Calu3 (cell line): ENCODE measurements at regions not wholly inside any gene's neighbourhood (a gene's known extent, or its start where the extent isn't known, plus 50 kb on each side); places are given as distances from the start of the nearest gene placed in this dataset.
A peak's percentile ranks its signal among the peaks of the same experiment; 100 is the strongest.

Source experiments
- BruUV-seq: library from RNA; stranded (reverse); fragments of 400-500 nt; replicated peaks from 2 replicates; lab custom pipeline; 2021; lab: Mats Ljungman, UMichigan
- CTCF ChIA-PET: fragments of 300-600 bp; sonication (Branson Sonifier 250); formaldehyde crosslinking; loops from one replicate; lab custom pipeline; 2022; ENCODE audit warnings: antibody characterized with exemption; lab: Charles Lee
- DNase-seq: peaks from one replicate; pipeline ENCODE4 v3.0.0; 2022
- H3K27ac Mint-ChIP-seq: one replicate; pipeline ENCODE4 v1.8.0; 2022; ENCODE audit warnings: mixed read lengths; ENCODE audit not compliant: unreplicated experiment
- H3K27me3 Mint-ChIP-seq: one replicate; pipeline ENCODE4 v1.8.0; 2022; ENCODE audit warnings: mixed read lengths; ENCODE audit not compliant: unreplicated experiment
- H3K36me3 Mint-ChIP-seq: one replicate; pipeline ENCODE4 v1.8.0; 2022; ENCODE audit warnings: mild to moderate bottlenecking, moderate library complexity, mixed read lengths; ENCODE audit not compliant: insufficient read depth, unreplicated experiment
- H3K4me1 Mint-ChIP-seq: one replicate; pipeline ENCODE4 v1.8.0; 2022; ENCODE audit warnings: mild to moderate bottlenecking, low read depth, mixed read lengths; ENCODE audit not compliant: unreplicated experiment
- H3K4me3 Mint-ChIP-seq: one replicate; pipeline ENCODE4 v1.8.0; 2022; ENCODE audit warnings: mild to moderate bottlenecking, low read depth, moderate library complexity, mixed read lengths; ENCODE audit not compliant: unreplicated experiment
- H3K9me3 Mint-ChIP-seq: one replicate; pipeline ENCODE4 v1.8.0; 2022; ENCODE audit warnings: low read depth, mixed read lengths; ENCODE audit not compliant: unreplicated experiment
- intact Hi-C: fragments of 100-400 bp; cut with micrococcal nuclease; formaldehyde crosslinking; loops from one replicate; pipeline ENCODE4 v1.10.0; 2022; ENCODE audit not compliant: unreplicated experiment
- TF ChIP-seq, protein P1 (sequence below): fragments of 200-600 bp; IDR thresholded peaks from one replicate; pipeline ENCODE4 v1.8.0; 2022; ENCODE audit warnings: antibody characterized with exemption; ENCODE audit not compliant: unreplicated experiment

DNA sequence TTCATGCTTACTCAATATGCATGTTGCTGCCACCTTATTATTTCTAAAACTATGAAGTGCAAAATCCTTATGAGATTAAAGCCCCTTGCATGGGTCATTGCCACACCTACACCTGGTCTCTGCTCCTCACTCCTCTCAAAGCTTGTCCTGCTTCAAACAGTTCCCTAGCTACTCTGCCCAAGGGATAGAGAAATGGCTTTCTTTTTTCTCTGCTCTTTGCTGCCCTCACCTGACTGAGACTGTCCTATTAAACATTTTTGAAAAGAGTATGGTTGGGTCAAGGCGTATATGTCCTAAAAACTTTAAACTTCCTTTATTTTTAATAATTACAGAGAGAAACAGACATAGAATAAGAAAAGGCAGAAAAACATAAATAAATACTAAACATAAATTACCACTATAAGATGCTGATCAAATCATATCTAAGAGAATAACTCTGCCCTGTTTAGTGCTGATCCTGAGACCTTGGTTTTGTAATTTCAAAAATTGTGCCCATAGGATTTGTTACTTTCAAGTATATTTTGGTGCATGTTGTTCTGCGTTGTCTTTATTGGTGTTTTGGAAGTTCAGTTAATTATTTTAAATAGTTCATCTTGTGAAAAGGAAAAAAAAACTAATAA lies 704.9 kb upstream of the PABPC4L start:
- Mint-ChIP-seq H3K9me3 (no peaks in the 10 kb centered on the region), H3K36me3 (no peaks in the 10 kb centered on the region), H3K4me1 (no peaks in the 10 kb centered on the region), H3K4me3 (no peak overlapping the region), H3K27me3 (no peaks in the 10 kb centered on the region), H3K27ac (no peak overlapping the region)
- CTCF ChIA-PET = interaction anchor here (1.0 kb wide), 1 partner anchor 129 kb away, joined by 3 read pairs; no protein-coding TSS in a partner anchor
- no TSS peak for BruUV-seq
- DNase-seq = peak; percentile 16
- TF ChIP-seq, protein P1, sequence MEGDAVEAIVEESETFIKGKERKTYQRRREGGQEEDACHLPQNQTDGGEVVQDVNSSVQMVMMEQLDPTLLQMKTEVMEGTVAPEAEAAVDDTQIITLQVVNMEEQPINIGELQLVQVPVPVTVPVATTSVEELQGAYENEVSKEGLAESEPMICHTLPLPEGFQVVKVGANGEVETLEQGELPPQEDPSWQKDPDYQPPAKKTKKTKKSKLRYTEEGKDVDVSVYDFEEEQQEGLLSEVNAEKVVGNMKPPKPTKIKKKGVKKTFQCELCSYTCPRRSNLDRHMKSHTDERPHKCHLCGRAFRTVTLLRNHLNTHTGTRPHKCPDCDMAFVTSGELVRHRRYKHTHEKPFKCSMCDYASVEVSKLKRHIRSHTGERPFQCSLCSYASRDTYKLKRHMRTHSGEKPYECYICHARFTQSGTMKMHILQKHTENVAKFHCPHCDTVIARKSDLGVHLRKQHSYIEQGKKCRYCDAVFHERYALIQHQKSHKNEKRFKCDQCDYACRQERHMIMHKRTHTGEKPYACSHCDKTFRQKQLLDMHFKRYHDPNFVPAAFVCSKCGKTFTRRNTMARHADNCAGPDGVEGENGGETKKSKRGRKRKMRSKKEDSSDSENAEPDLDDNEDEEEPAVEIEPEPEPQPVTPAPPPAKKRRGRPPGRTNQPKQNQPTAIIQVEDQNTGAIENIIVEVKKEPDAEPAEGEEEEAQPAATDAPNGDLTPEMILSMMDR = no peak
- intact Hi-C loops = loop anchor here (2.0 kb wide), 1 partner anchor 436 kb away; no protein-coding TSS in a partner anchor

DNA sequence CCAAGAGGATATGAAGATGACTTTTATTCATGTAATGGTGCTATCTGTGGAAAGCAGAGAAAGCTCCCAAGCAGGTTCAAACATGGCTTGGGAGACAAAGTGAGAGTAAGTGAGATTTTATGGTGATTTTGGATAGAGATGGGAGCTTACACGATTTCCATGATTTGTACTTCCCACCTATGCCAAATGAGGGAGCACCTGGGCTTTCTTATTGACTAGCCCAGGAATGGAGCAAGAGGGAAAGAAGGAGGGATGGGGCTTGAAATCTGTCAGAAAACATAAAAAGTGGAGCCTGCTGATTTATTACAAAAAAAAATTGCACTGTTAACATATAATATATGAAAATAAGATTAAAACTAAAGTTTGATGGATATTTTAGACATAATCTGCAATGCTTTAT lies 703.5 kb upstream of the PABPC4L start:
- Mint-ChIP-seq H3K9me3 (no peaks in the 10 kb centered on the region), H3K4me3 (no peak overlapping the region), H3K27ac (no peak overlapping the region), H3K27me3 (no peaks in the 10 kb centered on the region), H3K36me3 (no peaks in the 10 kb centered on the region), H3K4me1 (no peaks in the 10 kb centered on the region)
- intact Hi-C loops = no loop called here
- no peak for DNase-seq
- CTCF ChIA-PET = no interaction called here
- BruUV-seq = no TSS peak
- TF ChIP-seq, protein P1 = no peak

DNA sequence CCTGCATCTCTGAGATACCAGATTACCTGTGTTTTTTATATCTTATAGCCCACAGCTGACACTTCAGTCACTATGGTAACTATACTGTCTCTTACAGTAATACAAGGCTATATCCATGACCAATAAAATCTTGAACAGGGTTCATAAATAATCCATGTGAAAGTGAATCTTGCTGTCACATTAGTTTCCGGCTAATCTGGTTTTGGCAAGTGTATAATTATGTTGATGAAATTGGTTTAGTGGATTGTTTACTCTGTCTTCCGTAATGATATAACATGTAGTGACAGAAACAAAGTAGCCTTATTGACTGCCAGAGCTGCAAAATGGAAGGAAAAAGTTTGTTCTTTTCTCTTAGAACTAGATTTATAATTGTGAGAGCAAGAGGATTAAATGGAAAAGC lies 686.6 kb upstream of the PABPC4L start:
- no peaks in the 10 kb centered on the region for H3K27me3 Mint-ChIP-seq
- intact Hi-C loops = no loop called here
- BruUV-seq = no TSS peak
- H3K27ac Mint-ChIP-seq = no peak overlapping the region
- TF ChIP-seq, protein P1 = no peak
- no peak for DNase-seq
- CTCF ChIA-PET = no interaction called here
- H3K4me1 Mint-ChIP-seq = no peaks in the 10 kb centered on the region
- H3K9me3 Mint-ChIP-seq = peaks cover 3% of the 10 kb centered on the region
- H3K36me3 Mint-ChIP-seq = no peaks in the 10 kb centered on the region
- no peak overlapping the region for H3K4me3 Mint-ChIP-seq

DNA sequence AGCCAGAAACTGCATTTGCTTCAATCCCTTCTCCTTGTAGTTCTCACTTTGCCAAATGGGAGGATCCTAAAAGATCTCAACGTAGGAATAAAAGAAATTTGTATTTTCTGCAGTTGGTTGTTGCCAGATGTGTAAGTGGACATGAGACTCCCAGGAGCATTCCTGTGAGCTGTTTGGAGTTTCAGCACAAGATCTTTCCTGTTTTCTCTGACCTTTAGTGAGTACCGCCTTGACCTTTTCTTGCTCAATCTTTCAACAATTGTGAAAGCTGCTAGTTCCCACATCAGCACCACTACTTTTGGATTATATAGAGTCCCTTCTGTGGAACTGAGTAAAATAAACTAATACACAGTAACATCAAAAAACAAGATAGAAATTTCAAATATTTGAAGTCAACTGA lies 683.8 kb upstream of the PABPC4L start:
- Mint-ChIP-seq H3K4me1 (no peaks in the 10 kb centered on the region), H3K9me3 (no peaks in the 10 kb centered on the region), H3K4me3 (no peak overlapping the region), H3K27me3 (no peaks in the 10 kb centered on the region), H3K36me3 (no peaks in the 10 kb centered on the region), H3K27ac (no peak overlapping the region)
- CTCF ChIA-PET = no interaction called here
- DNase-seq = no peak
- no TSS peak for BruUV-seq
- intact Hi-C loops = no loop called here
- TF ChIP-seq, protein P1 = no peak
